ENCODE measurements at regions not wholly inside any gene's neighbourhood (a gene's known extent, or its start where the extent isn't known, plus 50 kb on each side); places are given as distances from the start of the nearest gene placed in this dataset.

DNA sequence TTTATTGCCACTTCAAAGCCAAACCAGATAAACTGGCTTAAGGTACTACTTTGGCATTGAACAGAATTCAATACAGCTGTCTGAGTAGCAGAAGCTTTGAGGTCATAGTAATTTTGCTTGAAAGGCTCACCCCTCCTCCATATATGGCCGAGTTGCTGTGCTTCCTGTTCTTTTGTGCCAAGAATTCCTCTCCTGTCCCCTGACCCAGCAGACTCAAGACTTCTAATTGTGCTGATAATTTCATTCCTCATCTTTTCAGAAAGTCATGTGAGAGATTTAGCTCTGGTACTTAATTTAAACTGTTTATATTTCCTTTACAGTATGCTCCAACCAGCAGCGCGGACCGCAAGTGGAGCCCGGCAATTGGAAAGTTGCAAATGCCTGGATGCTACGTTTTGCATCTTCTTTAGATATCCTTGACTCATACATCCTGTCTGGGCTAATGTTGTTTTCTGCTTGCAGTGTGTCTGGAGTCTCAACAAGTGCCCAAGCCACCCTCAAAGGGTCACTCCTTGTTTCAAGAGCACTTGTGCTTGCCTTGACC is 373.4 kb downstream of the PDGFC start:
- TF ChIP-seq, protein P1, sequence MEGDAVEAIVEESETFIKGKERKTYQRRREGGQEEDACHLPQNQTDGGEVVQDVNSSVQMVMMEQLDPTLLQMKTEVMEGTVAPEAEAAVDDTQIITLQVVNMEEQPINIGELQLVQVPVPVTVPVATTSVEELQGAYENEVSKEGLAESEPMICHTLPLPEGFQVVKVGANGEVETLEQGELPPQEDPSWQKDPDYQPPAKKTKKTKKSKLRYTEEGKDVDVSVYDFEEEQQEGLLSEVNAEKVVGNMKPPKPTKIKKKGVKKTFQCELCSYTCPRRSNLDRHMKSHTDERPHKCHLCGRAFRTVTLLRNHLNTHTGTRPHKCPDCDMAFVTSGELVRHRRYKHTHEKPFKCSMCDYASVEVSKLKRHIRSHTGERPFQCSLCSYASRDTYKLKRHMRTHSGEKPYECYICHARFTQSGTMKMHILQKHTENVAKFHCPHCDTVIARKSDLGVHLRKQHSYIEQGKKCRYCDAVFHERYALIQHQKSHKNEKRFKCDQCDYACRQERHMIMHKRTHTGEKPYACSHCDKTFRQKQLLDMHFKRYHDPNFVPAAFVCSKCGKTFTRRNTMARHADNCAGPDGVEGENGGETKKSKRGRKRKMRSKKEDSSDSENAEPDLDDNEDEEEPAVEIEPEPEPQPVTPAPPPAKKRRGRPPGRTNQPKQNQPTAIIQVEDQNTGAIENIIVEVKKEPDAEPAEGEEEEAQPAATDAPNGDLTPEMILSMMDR (conservative IDR thresholded peaks at IDR 0.05; ENCODE audit: low read depth in 2 of 2) = no peak
- TF ChIP-seq CREB1 (CRISPR knock-in tag; IDR thresholded peaks at IDR 0.05; ENCODE audit: low read depth) (no peak), EZH2 (IDR thresholded peaks at IDR 0.05; ENCODE audit: low read depth, unreplicated experiment) (no peak), POLR2AphosphoS5 (IDR thresholded peaks at IDR 0.05; ENCODE audit: low read depth) (no peak), EZH2phosphoT487 (IDR thresholded peaks at IDR 0.05; ENCODE audit: unreplicated experiment) (no peak), JUNB (IDR thresholded peaks at IDR 0.05; ENCODE audit: unreplicated experiment) (no peak)
- TF ChIP-seq, protein P2, sequence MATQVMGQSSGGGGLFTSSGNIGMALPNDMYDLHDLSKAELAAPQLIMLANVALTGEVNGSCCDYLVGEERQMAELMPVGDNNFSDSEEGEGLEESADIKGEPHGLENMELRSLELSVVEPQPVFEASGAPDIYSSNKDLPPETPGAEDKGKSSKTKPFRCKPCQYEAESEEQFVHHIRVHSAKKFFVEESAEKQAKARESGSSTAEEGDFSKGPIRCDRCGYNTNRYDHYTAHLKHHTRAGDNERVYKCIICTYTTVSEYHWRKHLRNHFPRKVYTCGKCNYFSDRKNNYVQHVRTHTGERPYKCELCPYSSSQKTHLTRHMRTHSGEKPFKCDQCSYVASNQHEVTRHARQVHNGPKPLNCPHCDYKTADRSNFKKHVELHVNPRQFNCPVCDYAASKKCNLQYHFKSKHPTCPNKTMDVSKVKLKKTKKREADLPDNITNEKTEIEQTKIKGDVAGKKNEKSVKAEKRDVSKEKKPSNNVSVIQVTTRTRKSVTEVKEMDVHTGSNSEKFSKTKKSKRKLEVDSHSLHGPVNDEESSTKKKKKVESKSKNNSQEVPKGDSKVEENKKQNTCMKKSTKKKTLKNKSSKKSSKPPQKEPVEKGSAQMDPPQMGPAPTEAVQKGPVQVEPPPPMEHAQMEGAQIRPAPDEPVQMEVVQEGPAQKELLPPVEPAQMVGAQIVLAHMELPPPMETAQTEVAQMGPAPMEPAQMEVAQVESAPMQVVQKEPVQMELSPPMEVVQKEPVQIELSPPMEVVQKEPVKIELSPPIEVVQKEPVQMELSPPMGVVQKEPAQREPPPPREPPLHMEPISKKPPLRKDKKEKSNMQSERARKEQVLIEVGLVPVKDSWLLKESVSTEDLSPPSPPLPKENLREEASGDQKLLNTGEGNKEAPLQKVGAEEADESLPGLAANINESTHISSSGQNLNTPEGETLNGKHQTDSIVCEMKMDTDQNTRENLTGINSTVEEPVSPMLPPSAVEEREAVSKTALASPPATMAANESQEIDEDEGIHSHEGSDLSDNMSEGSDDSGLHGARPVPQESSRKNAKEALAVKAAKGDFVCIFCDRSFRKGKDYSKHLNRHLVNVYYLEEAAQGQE (IDR thresholded peaks at IDR 0.05; ENCODE audit: unreplicated experiment) = no peak

Data from GM23338 (cell line).